ENCODE measurements at regions not wholly inside any gene's neighbourhood (a gene's known extent, or its start where the extent isn't known, plus 50 kb on each side); places are given as distances from the start of the nearest gene placed in this dataset.

- no peak for TF ChIP-seq POLR2A (IDR thresholded peaks at IDR 0.05)
- TF ChIP-seq CTCF (IDR thresholded peaks at IDR 0.05) = no peak
Measured at GRCh38 chr3:103089758-103090157, 654.9 kb downstream of the ZPLD1 start.

All from body of pancreas (tissue), 4 donors.